ACHN (cell line): ENCODE measurements at regions not wholly inside any gene's neighbourhood (a gene's known extent, or its start where the extent isn't known, plus 50 kb on each side); places are given as distances from the start of the nearest gene placed in this dataset.

Source experiments
- DNase-seq: peaks from one replicate; pipeline ENCODE4 v3.0.0-alpha.2; 2015
- in situ Hi-C: cut with HindIII; loops from 2 replicates; pipeline ENCODE4 v1.10.0; 2017; ENCODE audit warnings: low sequenced_read_pairs, low pct_ligation_motif_present, low pct_unique_long_range_greater_than_20kb

DNA sequence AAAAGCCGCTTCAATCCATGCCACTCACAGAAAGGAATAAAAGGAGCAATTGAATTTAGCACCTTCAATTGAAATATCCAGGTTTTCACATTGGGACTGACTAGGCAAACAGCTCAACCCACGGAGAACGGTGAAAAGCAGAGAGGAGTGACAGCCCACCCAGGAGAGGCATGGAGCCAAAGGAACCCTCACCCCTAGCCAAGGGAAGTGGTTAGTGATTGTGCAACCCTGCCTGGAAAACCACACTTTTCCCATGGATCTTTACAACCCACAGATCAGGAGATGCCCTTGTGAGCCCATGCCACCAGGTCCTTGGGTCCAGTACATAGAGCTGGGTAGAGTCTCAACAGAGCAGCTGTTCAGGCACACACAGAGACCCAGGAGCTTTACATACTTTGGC is 911.8 kb downstream of the EPHA7 start:
- DNase-seq = no peak
- in situ Hi-C loops = no loop called here

DNA sequence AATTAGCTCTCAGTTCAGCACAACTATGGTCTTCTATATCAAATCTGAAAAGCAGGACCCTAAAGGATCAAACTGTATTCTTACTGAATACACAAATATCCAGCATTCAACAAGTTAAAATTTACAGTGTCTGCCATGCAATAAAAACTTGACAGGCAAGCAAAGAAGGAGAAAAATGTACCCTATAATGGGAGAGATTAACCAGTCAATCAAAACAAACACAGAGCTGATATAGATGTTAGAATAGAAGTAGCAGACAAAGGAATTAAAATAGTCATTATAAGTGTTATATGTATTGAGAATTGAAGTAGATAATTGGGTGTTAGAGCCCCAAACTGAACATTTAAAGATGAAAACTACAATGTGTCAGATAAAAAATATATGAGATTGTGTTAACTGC is 914.9 kb downstream of the EPHA7 start:
- in situ Hi-C loops = no loop called here
- DNase-seq = no peak

DNA sequence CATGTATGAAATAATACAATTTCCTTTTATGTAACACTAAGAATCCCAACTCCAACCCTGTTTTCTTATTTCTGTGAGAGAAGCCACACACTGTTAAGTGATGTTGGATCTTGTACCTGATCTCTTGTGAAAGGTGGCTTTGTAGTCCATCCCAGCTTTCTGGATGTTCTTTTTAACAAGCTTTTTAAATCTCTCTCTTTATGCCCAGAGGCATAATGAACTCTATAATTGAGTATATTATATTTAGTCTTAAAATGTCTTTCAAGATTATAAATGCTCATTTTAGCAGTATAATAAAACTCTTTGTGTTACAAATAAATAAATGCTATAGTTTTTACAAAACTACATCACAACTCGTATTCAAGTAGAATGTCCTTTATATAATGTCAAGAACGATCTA is 922.1 kb downstream of the EPHA7 start:
- DNase-seq = no peak
- in situ Hi-C loops = no loop called here

DNA sequence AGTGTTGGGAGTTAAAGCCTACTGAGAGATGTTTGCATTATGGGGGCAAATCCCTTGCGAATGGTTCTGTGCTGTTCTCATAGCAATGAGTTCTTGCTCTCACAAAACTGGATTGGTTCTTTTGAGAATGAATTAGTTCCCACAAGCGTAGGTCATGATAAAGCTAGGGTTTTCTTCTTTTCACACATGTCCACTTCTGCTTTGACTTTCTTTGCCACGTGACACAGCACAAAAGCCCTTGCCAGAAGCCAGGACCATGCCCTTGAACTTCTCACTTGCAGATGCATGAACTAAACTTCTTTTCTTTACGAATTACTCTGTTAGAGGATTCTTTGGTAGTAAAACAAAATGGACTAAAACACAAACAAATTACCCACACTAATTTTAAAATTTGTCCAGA is 922.8 kb downstream of the EPHA7 start:
- DNase-seq = no peak
- in situ Hi-C loops = no loop called here

DNA sequence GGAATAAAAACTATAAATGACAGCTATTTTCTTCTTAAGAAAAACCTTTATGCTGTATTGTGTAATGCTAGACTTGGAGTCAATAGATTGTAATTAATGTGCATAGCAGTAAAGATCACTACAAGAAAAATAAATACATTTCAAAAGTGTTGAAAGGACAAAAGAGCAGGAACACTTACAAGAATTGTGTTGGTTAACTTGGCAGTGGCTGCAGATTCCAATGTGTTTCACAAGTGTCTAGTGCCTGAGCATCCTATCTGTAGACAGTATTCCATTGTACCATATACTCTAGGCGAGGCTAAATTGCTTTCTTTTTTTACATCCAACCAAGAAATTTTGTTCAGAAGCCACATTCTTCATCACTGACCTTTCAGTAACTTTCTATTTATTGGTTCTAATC is 924.1 kb downstream of the EPHA7 start:
- in situ Hi-C loops = no loop called here
- no peak for DNase-seq

DNA sequence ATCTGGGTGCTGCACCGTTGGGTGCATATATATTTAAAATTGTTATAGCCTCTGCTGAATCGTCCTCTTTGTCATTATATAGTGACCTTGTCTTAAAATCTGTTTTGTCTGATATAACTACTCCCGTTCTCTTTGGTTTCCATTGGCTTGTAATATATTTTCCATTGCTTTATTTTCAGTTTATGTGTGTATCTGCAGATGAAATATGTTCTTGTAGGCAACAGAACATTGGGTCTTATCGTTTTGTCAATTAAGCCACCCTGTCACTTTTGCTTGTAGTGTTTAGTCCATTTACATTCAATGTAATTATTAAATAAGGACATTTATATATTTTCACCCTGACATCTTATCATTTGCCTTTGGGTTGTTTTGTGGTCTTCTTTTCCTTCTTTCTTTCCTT is 933.9 kb downstream of the EPHA7 start:
- in situ Hi-C loops = no loop called here
- DNase-seq = no peak

DNA sequence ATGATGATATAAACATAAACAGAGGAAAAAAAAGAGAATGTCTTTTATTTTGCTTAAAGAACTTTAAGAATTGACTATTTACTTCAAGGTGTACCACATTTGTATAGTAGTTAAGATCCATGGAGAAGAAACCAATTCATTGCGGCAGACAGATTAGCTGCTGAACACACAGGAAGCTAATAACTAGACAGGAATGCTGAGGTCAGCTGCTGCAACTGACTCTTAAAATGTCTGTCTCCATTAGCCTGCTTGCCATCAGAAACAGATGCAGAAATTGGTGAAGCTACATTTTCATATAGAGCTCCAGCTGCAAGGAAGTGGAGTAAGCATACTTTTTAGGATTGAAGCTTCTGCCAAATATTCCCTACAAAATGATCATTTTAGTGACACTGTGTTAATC is 939.5 kb downstream of the EPHA7 start:
- in situ Hi-C loops = no loop called here
- DNase-seq = no peak

DNA sequence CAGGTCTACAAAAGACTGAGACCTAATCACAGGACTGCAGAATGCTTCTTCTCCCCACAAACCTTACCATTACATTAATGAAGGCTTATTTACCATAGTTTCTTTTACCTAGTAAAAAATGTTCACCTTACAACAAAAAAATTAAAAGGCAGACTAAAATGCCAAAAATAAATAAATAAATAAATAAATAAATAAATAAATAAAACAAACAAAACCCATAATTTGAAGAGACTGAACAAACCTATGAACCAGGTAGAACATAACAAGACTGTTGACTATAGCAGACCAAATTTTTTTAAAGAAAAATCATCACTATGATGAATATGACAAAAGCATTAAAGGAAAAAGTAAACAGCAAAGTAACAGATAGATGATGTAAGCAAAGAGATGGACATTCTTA is 946.3 kb downstream of the EPHA7 start:
- in situ Hi-C loops = no loop called here

DNA sequence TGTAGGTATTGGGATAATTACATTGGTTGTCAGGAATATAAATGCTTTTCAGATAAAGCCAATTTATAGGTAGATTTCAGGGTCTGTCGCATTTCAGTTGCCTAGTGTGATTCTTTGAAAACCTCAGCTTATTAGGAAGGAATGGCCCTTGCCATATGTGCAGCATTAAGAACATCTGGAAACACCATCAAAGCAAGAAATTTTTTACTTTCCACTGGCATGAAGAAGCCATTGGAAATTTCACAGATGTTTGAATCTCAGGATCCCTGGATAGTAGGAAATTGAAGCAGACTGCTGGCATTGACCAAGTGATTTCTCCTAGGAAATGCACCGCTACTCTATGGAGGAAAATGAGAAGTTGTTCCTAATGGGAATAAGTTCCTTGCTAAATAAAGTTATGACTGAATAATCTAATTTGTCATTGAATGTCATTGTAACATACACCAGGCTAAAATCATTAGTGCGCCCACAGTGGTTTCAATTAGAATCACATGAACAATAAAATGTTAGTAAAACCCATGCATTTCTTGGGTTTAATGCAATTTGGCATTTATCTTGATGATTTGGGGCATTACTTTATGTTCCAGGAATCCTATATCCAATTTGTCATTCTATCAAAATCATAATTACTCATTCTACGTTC is 950.1 kb downstream of the EPHA7 start:
- in situ Hi-C loops = no loop called here
- no peak for DNase-seq

More for the DNA sequence above, 946.3 kb downstream of the EPHA7 start:
- no peak for DNase-seq

DNA sequence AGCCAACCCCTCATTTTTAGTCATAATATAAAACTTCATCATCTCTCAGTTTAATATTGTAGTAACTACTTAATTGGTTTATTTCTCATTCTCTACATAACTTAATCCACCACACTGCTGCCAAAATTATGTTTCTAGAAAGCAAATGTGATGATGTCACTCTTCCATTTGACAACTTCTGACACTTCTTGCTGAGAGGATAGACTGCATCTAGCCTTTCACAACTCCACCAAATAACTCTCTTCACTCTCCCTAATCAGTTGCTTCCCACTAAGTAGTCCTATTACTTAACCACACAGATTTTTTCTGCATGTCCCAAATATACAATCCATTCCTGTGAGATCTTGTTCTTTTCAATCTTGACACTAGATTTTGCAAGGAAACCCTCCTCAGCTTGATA is 951.3 kb downstream of the EPHA7 start:
- DNase-seq = no peak
- in situ Hi-C loops = no loop called here

DNA sequence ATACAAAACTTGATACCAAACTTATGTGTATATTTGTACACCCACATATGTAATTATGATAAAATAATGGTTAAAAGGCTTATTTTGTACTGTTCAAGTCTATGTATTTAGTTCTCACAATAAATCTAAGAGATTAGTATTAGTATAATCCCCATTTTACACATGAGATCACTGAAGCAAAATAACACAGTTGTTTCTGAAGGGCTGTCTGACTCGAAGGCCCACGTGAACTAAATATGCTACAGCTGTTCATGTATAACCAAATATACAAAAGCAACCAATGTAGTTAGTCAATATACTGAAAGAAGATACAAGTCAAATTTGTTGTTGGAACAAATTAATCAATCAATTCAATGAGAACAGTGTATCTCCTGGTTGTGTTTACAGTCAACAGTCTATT is 959.2 kb downstream of the EPHA7 start:
- DNase-seq = no peak
- in situ Hi-C loops = no loop called here

DNA sequence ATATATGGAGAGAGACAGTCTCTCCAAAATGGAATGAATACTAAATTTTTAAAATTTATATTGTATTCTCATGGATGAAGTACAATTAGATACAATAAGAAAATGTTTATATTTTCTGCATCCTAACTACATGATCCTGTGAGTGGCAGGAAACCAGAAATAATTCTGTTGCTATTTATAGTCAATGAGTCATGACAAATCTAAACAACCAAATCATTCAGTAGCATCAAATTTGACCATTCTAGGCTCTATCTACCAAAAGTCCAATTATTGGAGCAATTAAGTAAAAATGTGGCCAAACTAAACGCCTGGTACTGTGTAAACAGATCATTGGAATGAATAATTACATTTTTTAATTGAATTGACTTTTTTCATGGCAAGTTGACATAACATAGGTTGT is 959.8 kb downstream of the EPHA7 start:
- in situ Hi-C loops = no loop called here
- DNase-seq = no peak

DNA sequence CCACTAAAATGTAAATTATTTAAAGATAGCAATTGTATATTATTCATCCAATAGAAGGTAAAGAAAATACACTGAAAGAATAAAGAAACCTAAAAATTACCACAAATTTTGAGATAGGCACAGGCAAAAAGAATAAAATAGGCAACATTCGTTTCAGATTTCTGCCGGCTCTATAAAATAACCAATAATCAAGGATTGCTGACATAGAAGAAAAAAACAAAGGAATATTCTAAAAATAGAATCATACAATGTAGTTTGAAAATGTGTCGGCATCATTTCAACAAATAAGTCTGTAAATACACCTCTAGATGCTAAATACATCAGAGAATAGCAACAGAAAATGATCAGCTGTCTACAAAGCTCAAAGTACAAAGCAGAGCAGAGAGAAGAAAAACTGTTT is 973.3 kb downstream of the EPHA7 start:
- DNase-seq = no peak
- in situ Hi-C loops = no loop called here

DNA sequence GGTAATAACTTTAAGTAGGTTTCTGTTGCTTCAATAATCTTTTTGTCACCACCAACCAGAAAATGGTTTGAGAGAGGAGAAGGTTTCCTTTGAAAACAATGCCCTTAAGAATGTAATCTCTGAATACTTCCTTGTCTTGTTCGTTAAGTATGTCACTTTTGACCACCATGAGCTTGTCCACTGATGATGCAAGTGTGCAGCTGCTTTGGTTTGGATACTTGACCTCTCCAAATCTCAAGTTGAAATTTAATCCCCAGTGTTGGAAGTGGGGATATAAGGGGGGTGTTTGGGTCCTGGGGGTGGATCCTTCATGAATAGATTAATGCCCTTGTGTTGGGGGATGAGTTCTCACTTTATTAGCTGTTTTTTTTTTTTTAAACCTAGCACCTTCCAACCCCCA is 985.4 kb downstream of the EPHA7 start:
- in situ Hi-C loops = no loop called here
- DNase-seq = no peak

DNA sequence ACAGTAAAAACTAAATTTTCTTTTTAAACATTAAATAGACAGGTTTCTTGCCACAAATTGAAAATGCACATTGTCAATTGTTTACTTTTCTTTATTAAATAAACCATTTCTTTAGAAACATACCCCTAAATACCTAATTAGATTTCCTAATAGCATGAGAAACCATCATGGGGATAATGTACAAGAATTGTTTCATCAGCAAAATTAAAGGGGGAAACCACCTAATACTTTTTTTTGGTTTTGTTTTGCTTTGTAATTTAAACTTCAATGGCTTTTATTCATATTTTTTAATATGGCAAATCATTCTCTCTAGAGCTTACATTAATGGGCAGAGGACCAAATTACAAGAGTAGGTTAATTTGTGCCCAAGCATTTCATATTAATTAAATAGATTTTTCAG is 987.9 kb downstream of the EPHA7 start:
- DNase-seq = no peak
- in situ Hi-C loops = no loop called here

DNA sequence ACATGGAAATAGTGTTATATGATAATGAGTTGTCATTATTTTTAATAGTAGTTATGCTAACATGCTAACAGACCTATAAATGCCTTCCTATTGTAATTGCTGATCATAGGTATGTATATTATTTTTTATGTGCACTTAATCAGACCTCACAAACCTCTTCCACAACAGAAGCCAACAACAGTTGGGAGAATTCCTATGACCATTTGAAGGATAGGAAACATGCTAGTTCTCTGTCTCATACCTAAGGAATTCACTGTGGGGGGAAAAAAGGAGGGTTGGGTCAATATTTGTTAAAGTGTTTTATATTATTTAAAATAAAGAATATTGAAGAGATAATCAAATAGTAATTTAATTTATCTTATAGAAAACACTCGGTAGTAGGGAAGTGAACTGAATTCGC is 990.9 kb downstream of the EPHA7 start:
- in situ Hi-C loops = no loop called here
- DNase-seq = peak; percentile 25

DNA sequence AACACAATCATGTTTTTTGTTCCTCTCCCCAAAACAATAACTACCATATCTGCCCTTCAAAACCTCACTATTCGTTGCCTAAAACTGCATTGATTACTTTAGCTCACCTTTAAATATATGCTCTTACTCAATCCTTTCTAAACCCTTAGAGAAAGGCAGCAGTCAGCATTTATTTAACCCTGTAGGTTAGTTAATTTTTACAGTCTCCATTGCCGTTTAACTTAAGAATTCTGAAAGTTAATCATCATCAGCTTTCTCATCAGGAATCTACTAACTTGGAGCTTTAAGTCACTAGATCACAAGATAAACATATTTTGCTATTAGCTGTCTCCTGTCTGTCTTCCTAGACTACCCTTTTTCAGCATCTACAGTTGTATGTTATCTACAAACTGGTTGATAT is 991.9 kb downstream of the EPHA7 start:
- DNase-seq = peak; percentile 39
- in situ Hi-C loops = no loop called here

DNA sequence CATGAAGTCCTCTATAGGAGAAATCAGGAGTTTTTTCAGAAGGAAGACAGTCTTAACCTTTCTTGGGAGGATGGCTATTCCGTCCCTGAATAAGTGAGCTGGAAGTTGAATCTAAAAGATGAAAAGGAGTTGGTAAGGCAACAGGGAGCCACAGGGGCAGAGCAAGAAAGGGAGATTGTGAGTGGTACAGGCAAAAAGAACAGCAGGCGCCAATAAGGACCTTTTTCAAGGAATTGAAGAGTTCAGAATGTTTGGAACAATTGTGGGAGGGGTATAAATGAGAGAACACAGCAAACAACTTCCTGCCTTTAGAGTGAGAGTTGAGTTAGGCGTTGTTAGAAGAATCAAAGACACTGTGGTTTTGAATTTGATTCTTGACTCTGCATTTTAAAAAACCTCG is 1003.7 kb downstream of the EPHA7 start:
- in situ Hi-C loops = no loop called here
- no peak for DNase-seq

DNA sequence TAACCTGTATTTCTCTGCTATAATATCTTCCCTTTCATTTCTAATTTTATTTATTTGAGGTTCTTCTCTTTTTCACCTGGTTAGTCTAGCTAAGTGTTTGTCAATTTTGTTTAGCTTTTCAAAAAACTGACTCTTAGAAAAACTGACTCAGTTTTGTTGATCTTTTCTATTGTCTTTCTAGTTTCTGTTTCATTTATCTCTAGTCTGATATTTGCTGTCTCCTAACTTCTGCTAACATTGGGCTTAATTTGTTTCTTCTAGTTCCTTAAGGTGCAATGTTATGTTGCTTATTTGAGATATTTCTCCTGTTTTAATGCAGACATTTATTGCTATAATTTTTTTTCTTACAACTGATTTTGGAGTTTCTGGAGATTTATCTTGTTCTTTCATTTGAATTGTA is 1011.0 kb downstream of the EPHA7 start:
- in situ Hi-C loops = no loop called here
- no peak for DNase-seq

DNA sequence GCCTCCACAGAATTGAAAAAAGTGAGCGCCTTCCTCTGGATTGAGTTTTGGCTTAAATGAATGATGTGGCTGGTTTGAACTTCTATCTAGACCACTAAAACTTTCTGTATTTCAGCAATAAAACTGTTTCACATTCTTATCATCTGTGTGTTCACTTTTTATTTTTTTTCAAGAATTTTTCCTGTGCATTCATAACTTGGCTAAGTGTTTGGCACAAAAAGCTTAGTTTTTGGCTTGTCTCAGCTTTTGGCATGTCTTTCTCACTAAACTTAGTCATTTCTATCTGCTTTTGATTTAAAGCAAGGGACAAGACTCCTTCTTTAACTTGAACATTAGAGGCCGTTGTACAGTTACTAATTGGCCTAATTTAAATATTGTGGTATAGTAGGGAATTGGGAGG is 1015.1 kb downstream of the EPHA7 start:
- in situ Hi-C loops = no loop called here
- no peak for DNase-seq

DNA sequence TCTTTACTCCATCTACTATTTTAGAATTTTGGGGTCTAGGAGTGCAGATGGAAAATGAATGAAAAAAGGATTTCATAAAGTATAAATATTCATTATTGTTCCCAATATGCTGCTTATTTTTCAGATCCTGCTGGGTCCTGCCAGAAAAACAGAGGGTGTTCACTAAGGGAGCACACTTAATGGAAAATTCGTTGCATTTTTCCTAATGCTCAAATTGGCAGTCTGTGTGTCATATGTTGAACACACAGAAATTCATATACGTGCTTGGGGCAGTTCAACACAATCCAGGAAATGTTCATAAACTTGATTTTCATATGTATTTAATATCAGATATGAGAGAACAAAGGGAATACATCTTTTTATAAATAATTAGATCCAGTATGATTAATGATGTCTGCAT is 1019.4 kb downstream of the EPHA7 start:
- in situ Hi-C loops = no loop called here
- DNase-seq = no peak
